ENCODE measurements at regions not wholly inside any gene's neighbourhood (a gene's known extent, or its start where the extent isn't known, plus 50 kb on each side); places are given as distances from the start of the nearest gene placed in this dataset.

GRCh38 chr15:100725121-100726069, 123.0 kb downstream of the ASB7 start (continued):
- no peak for TF ChIP-seq CTBP2 (IDR thresholded peaks at IDR 0.05; ENCODE audit: borderline replicate concordance, insufficient read depth, insufficient read length, low read length)

All from H1 (cell line).